Adrenal gland (tissue), 5 donors: ENCODE measurements at regions not wholly inside any gene's neighbourhood (a gene's known extent, or its start where the extent isn't known, plus 50 kb on each side); places are given as distances from the start of the nearest gene placed in this dataset.

ENCODE experiments used
- CTCF ChIP-seq, 6 experiments: fragments of 450-650 bp in 4 of 6; fragments of 200-600 bp in 2 of 6; sonication (generic) in 1 of 6; IDR thresholded peaks; 1 replicate in 5 of 6; 2 replicates in 1 of 6; pipeline versions ENCODE4 v1.5.1 to v1.8.0; 2016 to 2021; ENCODE audit warnings: antibody characterized with exemption in 6 of 6, mild to moderate bottlenecking in 2 of 6, moderate library complexity in 1 of 6
- POLR2A ChIP-seq, 2 donors: fragments of 450-650 bp; IDR thresholded peaks; one replicate each; pipeline ENCODE4 v1.6.1; 2017; ENCODE audit warnings: antibody characterized with exemption in 2 of 2, mild to moderate bottlenecking in 2 of 2, moderate library complexity in 1 of 2
- donor health status: DM: no; HTN: no; CAD: no.

- TF ChIP-seq CTCF (IDR thresholded peaks at IDR 0.05): no peak
- TF ChIP-seq POLR2A (IDR thresholded peaks at IDR 0.05): no peak
Measured at GRCh38 chr16:6484935-6485334, 847.7 kb upstream of the RBFOX1 start.
